GM12874 (cell line): ENCODE measurements at regions not wholly inside any gene's neighbourhood (a gene's known extent, or its start where the extent isn't known, plus 50 kb on each side); places are given as distances from the start of the nearest gene placed in this dataset.

Source experiments
- CTCF ChIP-seq: IDR thresholded peaks from 2 replicates; pipeline ENCODE4 v1.5.1; 2011; ENCODE audit warnings: low read depth, mild to moderate bottlenecking, control low read depth, low read length, moderate library complexity; ENCODE audit not compliant: insufficient read depth

GRCh38 chr14:71551291-71551950 is 380.8 kb upstream of the RGS6 start:
- no peak for TF ChIP-seq CTCF

- TF ChIP-seq CTCF = no peak
Measured at GRCh38 chr14:71552809-71553208, 379.4 kb upstream of the RGS6 start.

GRCh38 chr14:71553779-71554178 is 378.4 kb upstream of the RGS6 start:
- TF ChIP-seq CTCF = no peak

- no peak for TF ChIP-seq CTCF
Measured at GRCh38 chr14:71554323-71554722, 377.9 kb upstream of the RGS6 start.

GRCh38 chr14:71554959-71555612 is 377.1 kb upstream of the RGS6 start:
- no peak for TF ChIP-seq CTCF

GRCh38 chr14:71555654-71556559 is 376.3 kb upstream of the RGS6 start:
- no peak for TF ChIP-seq CTCF

- TF ChIP-seq CTCF = no peak
Measured at GRCh38 chr14:71556730-71557129, 375.5 kb upstream of the RGS6 start.
